Mammary epithelial cell (primary cell): ENCODE measurements at regions not wholly inside any gene's neighbourhood (a gene's known extent, or its start where the extent isn't known, plus 50 kb on each side); places are given as distances from the start of the nearest gene placed in this dataset.

Experiments
- EZH2 ChIP-seq: IDR thresholded peaks from 2 replicates; pipeline ENCODE4 v1.6.1; 2012; ENCODE audit warnings: low read length, inconsistent platforms, borderline replicate concordance
- TF ChIP-seq, protein P1 (sequence below), 2 donors: IDR thresholded peaks in 1 of 2; conservative IDR thresholded peaks in 1 of 2; 2 replicates each; pipeline ENCODE4 v1.5.1; 2011 to 2012; ENCODE audit warnings: inconsistent platforms in 2 of 2, low read length in 2 of 2, mild to moderate bottlenecking in 2 of 2, control low read depth in 1 of 2, low read depth in 1 of 2; ENCODE audit not compliant: insufficient read depth in 1 of 2; ENCODE audit errors: extremely low read depth in 1 of 2

DNA sequence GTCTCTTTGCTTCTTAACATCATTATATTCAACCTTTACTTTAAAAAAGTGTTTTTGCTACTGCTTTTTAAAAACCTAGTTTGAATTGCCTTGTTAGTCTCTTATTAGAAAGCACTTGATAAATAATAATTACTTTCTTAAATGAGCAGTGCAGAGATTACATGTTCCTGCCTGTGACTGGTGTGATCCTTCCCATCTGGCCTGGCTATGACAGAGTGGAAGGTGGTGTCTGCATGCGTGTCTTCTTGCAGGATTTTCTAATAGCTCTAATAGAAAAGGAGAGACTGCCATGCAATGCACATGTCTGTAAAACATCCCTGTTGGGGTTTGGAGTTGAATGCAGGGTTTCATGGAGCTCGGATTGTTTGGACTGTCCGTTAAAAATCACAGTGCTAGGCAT lies 425.8 kb upstream of the TPM1 start:
- TF ChIP-seq EZH2, result no peak
- TF ChIP-seq, protein P1, sequence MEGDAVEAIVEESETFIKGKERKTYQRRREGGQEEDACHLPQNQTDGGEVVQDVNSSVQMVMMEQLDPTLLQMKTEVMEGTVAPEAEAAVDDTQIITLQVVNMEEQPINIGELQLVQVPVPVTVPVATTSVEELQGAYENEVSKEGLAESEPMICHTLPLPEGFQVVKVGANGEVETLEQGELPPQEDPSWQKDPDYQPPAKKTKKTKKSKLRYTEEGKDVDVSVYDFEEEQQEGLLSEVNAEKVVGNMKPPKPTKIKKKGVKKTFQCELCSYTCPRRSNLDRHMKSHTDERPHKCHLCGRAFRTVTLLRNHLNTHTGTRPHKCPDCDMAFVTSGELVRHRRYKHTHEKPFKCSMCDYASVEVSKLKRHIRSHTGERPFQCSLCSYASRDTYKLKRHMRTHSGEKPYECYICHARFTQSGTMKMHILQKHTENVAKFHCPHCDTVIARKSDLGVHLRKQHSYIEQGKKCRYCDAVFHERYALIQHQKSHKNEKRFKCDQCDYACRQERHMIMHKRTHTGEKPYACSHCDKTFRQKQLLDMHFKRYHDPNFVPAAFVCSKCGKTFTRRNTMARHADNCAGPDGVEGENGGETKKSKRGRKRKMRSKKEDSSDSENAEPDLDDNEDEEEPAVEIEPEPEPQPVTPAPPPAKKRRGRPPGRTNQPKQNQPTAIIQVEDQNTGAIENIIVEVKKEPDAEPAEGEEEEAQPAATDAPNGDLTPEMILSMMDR (conservative IDR thresholded peaks at IDR 0.05 in 1 of 2, IDR thresholded peaks at IDR 0.05 in 1 of 2; ENCODE audit: extremely low read depth in 1 of 2, insufficient read depth in 1 of 2, low read depth in 1 of 2, low read length in 2 of 2), result no peak
